OCI-LY1 (cell line): ENCODE measurements at regions not wholly inside any gene's neighbourhood (a gene's known extent, or its start where the extent isn't known, plus 50 kb on each side); places are given as distances from the start of the nearest gene placed in this dataset.

Experiments
- H2AFZ ChIP-seq: fragments of 200-600 bp; sonication (generic), shearing (Covaris generic); 2 replicates; pipeline ENCODE4 v1.6.0; 2014; ENCODE audit warnings: antibody characterized with exemption, mild to moderate bottlenecking, low read length
- H3F3A ChIP-seq: fragments of 200-600 bp; sonication (generic), shearing (Covaris generic); 2 replicates; pipeline ENCODE4 v1.6.0; 2014; ENCODE audit warnings: mild to moderate bottlenecking, antibody characterized with exemption, low read length, moderate library complexity; ENCODE audit not compliant: insufficient read depth
- H3K27ac ChIP-seq: fragments of 200-600 bp; sonication (generic); 2 replicates; pipeline ENCODE4 v1.5.1; 2014; ENCODE audit warnings: low read length, mixed run types, mild to moderate bottlenecking, low read depth; ENCODE audit not compliant: poor library complexity, severe bottlenecking
- H3K27me3 ChIP-seq: fragments of 200-600 bp; sonication (generic); 2 replicates; pipeline ENCODE4 v1.6.0; 2014; ENCODE audit warnings: antibody characterized with exemption, mild to moderate bottlenecking, low read length, moderate library complexity; ENCODE audit not compliant: insufficient read depth
- H3K36me3 ChIP-seq: fragments of 200-600 bp; sonication (generic); 2 replicates; pipeline ENCODE4 v1.6.1; 2014; ENCODE audit warnings: mild to moderate bottlenecking, antibody characterized with exemption, low read length, moderate library complexity, mixed read lengths; ENCODE audit not compliant: insufficient read depth
- H3K4me1 ChIP-seq: fragments of 200-600 bp; sonication (generic); 2 replicates; pipeline ENCODE4 v1.5.1; 2014; ENCODE audit warnings: mild to moderate bottlenecking, low read length, moderate library complexity; ENCODE audit not compliant: insufficient read depth, severe bottlenecking
- H3K4me2 ChIP-seq: fragments of 200-600 bp; sonication (generic), shearing (Covaris generic); 2 replicates; pipeline ENCODE4 v1.6.1; 2014; ENCODE audit warnings: low read length
- H3K4me3 ChIP-seq: fragments of 200-600 bp; sonication (generic); 2 replicates; pipeline ENCODE4 v1.5.1; 2014; ENCODE audit warnings: low read length, low read depth, mild to moderate bottlenecking, mixed read lengths; ENCODE audit not compliant: poor library complexity, severe bottlenecking
- H3K79me2 ChIP-seq: fragments of 200-600 bp; shearing (Covaris generic); 2 replicates; pipeline ENCODE4 v1.6.1; 2016; ENCODE audit warnings: mixed run types, low read length, mixed read lengths; ENCODE audit not compliant: insufficient read depth
- H3K9ac ChIP-seq: fragments of 200-600 bp; sonication (generic), shearing (Covaris generic); 2 replicates; pipeline ENCODE4 v1.6.1; 2014; ENCODE audit warnings: mild to moderate bottlenecking, low read length, mixed read lengths
- H3K9me2 ChIP-seq: fragments of 200-600 bp; sonication (generic), shearing (Covaris generic); 2 replicates; pipeline ENCODE4 v1.6.1; 2014; ENCODE audit warnings: low read depth, mild to moderate bottlenecking, low read length, mixed read lengths
- H3K9me3 ChIP-seq: fragments of 200-600 bp; shearing (Covaris generic); 2 replicates; pipeline ENCODE4 v1.6.1; 2014; ENCODE audit warnings: low read length, mixed read lengths
- H4K20me1 ChIP-seq: fragments of 200-600 bp; sonication (generic), shearing (Covaris generic); 2 replicates; pipeline ENCODE4 v1.6.0; 2016; ENCODE audit warnings: mild to moderate bottlenecking, low read length; ENCODE audit not compliant: insufficient read depth
- CTCF ChIP-seq: fragments of 200-600 bp; sonication (generic), shearing (Covaris generic); IDR thresholded peaks from 2 replicates; pipeline ENCODE4 v1.5.1; 2017; ENCODE audit warnings: mild to moderate bottlenecking, antibody characterized with exemption, low read length, moderate library complexity, mixed read lengths
- EZH2 ChIP-seq: fragments of 200-600 bp; sonication (generic), shearing (Covaris generic); IDR thresholded peaks from 2 replicates; pipeline ENCODE4 v1.8.0; 2017; ENCODE audit warnings: borderline replicate concordance, mixed run types, mild to moderate bottlenecking, antibody characterized with exemption, low read length, moderate library complexity, mixed read lengths

GRCh38 chrX:121831601-121832000 lies 784.2 kb downstream of the GLUD2 start:
- Histone ChIP-seq H3K9me2 (no peaks in the 10 kb centered on the region), H3K79me2 (no peaks in the 10 kb centered on the region), H4K20me1 (no peaks in the 10 kb centered on the region), H3K36me3 (no peaks in the 10 kb centered on the region), H2AFZ (no peak overlapping the region), H3K27ac (no peak overlapping the region), H3K9ac (no peak overlapping the region), H3K4me2 (no peak overlapping the region), H3K27me3 (no peaks in the 10 kb centered on the region), H3K4me3 (no peak overlapping the region), H3K4me1 (no peaks in the 10 kb centered on the region), H3F3A (no peaks in the 10 kb centered on the region), H3K9me3 (no peaks in the 10 kb centered on the region)
- TF ChIP-seq EZH2 (no peak), CTCF (no peak)

- no peaks in the 10 kb centered on the region for H3K4me1 ChIP-seq
- no peaks in the 10 kb centered on the region for H3K9me2 ChIP-seq
- no peak overlapping the region for H2AFZ ChIP-seq
- H3K36me3 ChIP-seq = no peaks in the 10 kb centered on the region
- H3K9me3 ChIP-seq = no peaks in the 10 kb centered on the region
- no peak overlapping the region for H3K4me2 ChIP-seq
- H3K27me3 ChIP-seq = no peaks in the 10 kb centered on the region
- no peaks in the 10 kb centered on the region for H3F3A ChIP-seq
- no peaks in the 10 kb centered on the region for H3K79me2 ChIP-seq
- no peak overlapping the region for H3K9ac ChIP-seq
- H4K20me1 ChIP-seq = no peaks in the 10 kb centered on the region
- TF ChIP-seq CTCF (no peak), EZH2 (no peak)
- H3K4me3 ChIP-seq = no peak overlapping the region
- no peak overlapping the region for H3K27ac ChIP-seq
Measured at GRCh38 chrX:121832446-121832845, 785.0 kb downstream of the GLUD2 start.

GRCh38 chrX:121836000-121836399 lies 788.6 kb downstream of the GLUD2 start:
- Histone ChIP-seq H2AFZ (no peak overlapping the region), H4K20me1 (no peaks in the 10 kb centered on the region), H3K4me1 (no peaks in the 10 kb centered on the region), H3K9me3 (no peaks in the 10 kb centered on the region), H3K4me3 (no peak overlapping the region), H3F3A (no peaks in the 10 kb centered on the region), H3K9ac (no peak overlapping the region), H3K9me2 (no peaks in the 10 kb centered on the region), H3K36me3 (no peaks in the 10 kb centered on the region), H3K4me2 (no peak overlapping the region), H3K27me3 (no peaks in the 10 kb centered on the region), H3K27ac (no peak overlapping the region), H3K79me2 (no peaks in the 10 kb centered on the region)
- TF ChIP-seq CTCF (no peak), EZH2 (no peak)
